WTC11 (cell line): ENCODE measurements at regions not wholly inside any gene's neighbourhood (a gene's known extent, or its start where the extent isn't known, plus 50 kb on each side); places are given as distances from the start of the nearest gene placed in this dataset.

Experiments used
- ATAC-seq: fragments of 200-7000 bp; cut with Tn5 transposase; 2 replicates; pipeline ENCODE4 v1.10.0; 2021; ENCODE audit warnings: mild to moderate bottlenecking, moderate library complexity
- CTCF ChIA-PET: fragments of 300-600 bp; sonication (Branson Sonifier 250); formaldehyde crosslinking; loops from one replicate; lab custom pipeline; 2021; ENCODE audit warnings: antibody characterized with exemption; lab: Charles Lee
- POLR2A ChIA-PET: fragments of 350-600 bp; sonication (Branson Sonifier 250); formaldehyde crosslinking; loops from one replicate; lab custom pipeline; 2021; ENCODE audit warnings: antibody characterized with exemption; lab: Charles Lee
- DNase-seq: peaks from one replicate; pipeline ENCODE4 v3.0.0; 2021; ENCODE audit warnings: low spot score
- H3K27ac Mint-ChIP-seq: 2 replicates; pipeline ENCODE4 v1.8.0; 2021; ENCODE audit warnings: mixed read lengths
- H3K27me3 Mint-ChIP-seq: 2 replicates; pipeline ENCODE4 v1.8.0; 2021; ENCODE audit warnings: low read depth, mild to moderate bottlenecking, moderate library complexity, mixed read lengths
- H3K36me3 Mint-ChIP-seq: 2 replicates; pipeline ENCODE4 v1.8.0; 2021; ENCODE audit warnings: mixed read lengths
- H3K4me1 Mint-ChIP-seq: 2 replicates; pipeline ENCODE4 v1.8.0; 2022; ENCODE audit warnings: mixed read lengths
- H3K4me3 Mint-ChIP-seq: 2 replicates; pipeline ENCODE4 v1.8.0; 2021; ENCODE audit warnings: mild to moderate bottlenecking, moderate library complexity, mixed read lengths
- H3K9me3 Mint-ChIP-seq: 2 replicates; pipeline ENCODE4 v1.8.0; 2021; ENCODE audit warnings: mixed read lengths
- CTCF ChIP-seq: fragments of 200-600 bp; IDR thresholded peaks from 2 replicates; pipeline ENCODE4 v1.8.0; 2022; ENCODE audit warnings: antibody characterized with exemption
- ELF4 ChIP-seq: sonication (generic); formaldehyde crosslinking; IDR thresholded peaks from 2 replicates; pipeline ENCODE4 v1.8.1; 2022; ENCODE audit warnings: low read depth, mild to moderate bottlenecking, moderate library complexity, missing genetic modification reagents
- EMX1 ChIP-seq: fragments of 250-450 bp; sonication (Bioruptor Pico); IDR thresholded peaks from 2 replicates; pipeline ENCODE4 v1.8.0; 2021; ENCODE audit warnings: mild to moderate bottlenecking
- ERG ChIP-seq: fragments of 250-450 bp; sonication (Bioruptor Pico); IDR thresholded peaks from 2 replicates; pipeline ENCODE4 v1.8.0; 2021; ENCODE audit warnings: mild to moderate bottlenecking
- GRHL2 ChIP-seq: fragments of 250-450 bp; sonication (Bioruptor Pico); IDR thresholded peaks from 2 replicates; pipeline ENCODE4 v1.8.0; 2022; ENCODE audit warnings: mild to moderate bottlenecking, moderate library complexity; ENCODE audit not compliant: insufficient replicate concordance, severe bottlenecking
- HMGA2 ChIP-seq: fragments of 250-450 bp; sonication (Bioruptor Pico); IDR thresholded peaks from 2 replicates; pipeline ENCODE4 v1.4.0; 2021; ENCODE audit warnings: mild to moderate bottlenecking, moderate library complexity
- IRF2 ChIP-seq: sonication (generic); formaldehyde crosslinking; IDR thresholded peaks from 2 replicates; pipeline ENCODE4 v1.8.0; 2022; ENCODE audit warnings: low read depth, missing genetic modification reagents, borderline replicate concordance
- JAZF1 ChIP-seq: fragments of 250-450 bp; sonication (Bioruptor Pico); IDR thresholded peaks from 2 replicates; pipeline ENCODE4 v1.9.0; 2021; ENCODE audit warnings: moderate library complexity, mild to moderate bottlenecking, inconsistent platforms
- MLX ChIP-seq: sonication (generic); formaldehyde crosslinking; IDR thresholded peaks from 2 replicates; pipeline ENCODE4 v1.8.1; 2023; ENCODE audit warnings: mild to moderate bottlenecking, missing genetic modification reagents, moderate library complexity
- NFATC4 ChIP-seq: fragments of 250-450 bp; sonication (Bioruptor Pico); IDR thresholded peaks from 2 replicates; pipeline ENCODE4 v1.9.0; 2021; ENCODE audit warnings: mild to moderate bottlenecking
- NFE2L1 ChIP-seq: sonication (generic); formaldehyde crosslinking; IDR thresholded peaks from 2 replicates; pipeline ENCODE4 v1.8.1; 2023; ENCODE audit warnings: missing genetic modification reagents
- NR3C1 ChIP-seq: sonication (generic); formaldehyde crosslinking; conservative IDR thresholded peaks from 2 replicates; pipeline ENCODE4 v1.8.1; 2023; ENCODE audit warnings: low read depth, mild to moderate bottlenecking, missing genetic modification reagents
- SMAD4 ChIP-seq: sonication (generic); formaldehyde crosslinking; IDR thresholded peaks from 2 replicates; pipeline ENCODE4 v1.8.0; 2022; ENCODE audit warnings: mild to moderate bottlenecking, missing genetic modification reagents
- TCF7 ChIP-seq: sonication (generic); formaldehyde crosslinking; IDR thresholded peaks from 2 replicates; pipeline ENCODE4 v1.8.0; 2022; ENCODE audit warnings: mild to moderate bottlenecking, low read depth, missing genetic modification reagents, moderate library complexity
- ZMAT4 ChIP-seq: fragments of 250-450 bp; sonication (Bioruptor Pico); IDR thresholded peaks from 2 replicates; pipeline ENCODE4 v1.9.0; 2021; ENCODE audit warnings: mild to moderate bottlenecking
- ZNF317 ChIP-seq: sonication (generic); formaldehyde crosslinking; IDR thresholded peaks from 2 replicates; pipeline ENCODE4 v1.8.1; 2023; ENCODE audit warnings: low read depth, mild to moderate bottlenecking, moderate library complexity, missing genetic modification reagents, borderline replicate concordance
- ZNF423 ChIP-seq: fragments of 250-450 bp; sonication (Bioruptor Pico); IDR thresholded peaks from 2 replicates; pipeline ENCODE4 v2.1.2; 2022; ENCODE audit warnings: mild to moderate bottlenecking, moderate library complexity
- ZNF671 ChIP-seq: fragments of 250-450 bp; sonication (Bioruptor Pico); IDR thresholded peaks from 2 replicates; pipeline ENCODE4 v1.8.0; 2021; ENCODE audit warnings: mild to moderate bottlenecking
- TF ChIP-seq, protein P1 (sequence below): sonication (generic); formaldehyde crosslinking; IDR thresholded peaks from 2 replicates; pipeline ENCODE4 v1.8.1; 2022; ENCODE audit warnings: missing genetic modification reagents, borderline replicate concordance
- TF ChIP-seq, protein P2 (sequence below): sonication (generic); formaldehyde crosslinking; IDR thresholded peaks from 2 replicates; pipeline ENCODE4 v1.8.1; 2022; ENCODE audit warnings: low read depth, missing genetic modification reagents, borderline replicate concordance
- TF ChIP-seq, protein P3 (sequence below): sonication (generic); formaldehyde crosslinking; conservative IDR thresholded peaks from 2 replicates; pipeline ENCODE4 v1.8.1; 2022; ENCODE audit warnings: mild to moderate bottlenecking, missing genetic modification reagents
- TF ChIP-seq, protein P4 (sequence below): sonication (generic); formaldehyde crosslinking; IDR thresholded peaks from 2 replicates; pipeline ENCODE4 v1.8.1; 2023; ENCODE audit warnings: mild to moderate bottlenecking, missing genetic modification reagents, moderate library complexity
- TF ChIP-seq, protein P5 (sequence below): sonication (generic); formaldehyde crosslinking; IDR thresholded peaks from 2 replicates; pipeline ENCODE4 v1.8.0; 2022; ENCODE audit warnings: mild to moderate bottlenecking, missing genetic modification reagents

- no peak overlapping the region for H3K4me3 Mint-ChIP-seq
- H3K4me1 Mint-ChIP-seq = peaks cover 7% of the 10 kb centered on the region; the same call in 1 of the 2 replicates
- no peak for TF ChIP-seq IRF2 (CRISPR knock-in tag)
- TF ChIP-seq GRHL2 (CRISPR knock-in tag) = no peak
- TF ChIP-seq EMX1 (CRISPR knock-in tag) = no peak
- TF ChIP-seq NFE2L1 (CRISPR knock-in tag) = no peak
- TF ChIP-seq, protein P1, sequence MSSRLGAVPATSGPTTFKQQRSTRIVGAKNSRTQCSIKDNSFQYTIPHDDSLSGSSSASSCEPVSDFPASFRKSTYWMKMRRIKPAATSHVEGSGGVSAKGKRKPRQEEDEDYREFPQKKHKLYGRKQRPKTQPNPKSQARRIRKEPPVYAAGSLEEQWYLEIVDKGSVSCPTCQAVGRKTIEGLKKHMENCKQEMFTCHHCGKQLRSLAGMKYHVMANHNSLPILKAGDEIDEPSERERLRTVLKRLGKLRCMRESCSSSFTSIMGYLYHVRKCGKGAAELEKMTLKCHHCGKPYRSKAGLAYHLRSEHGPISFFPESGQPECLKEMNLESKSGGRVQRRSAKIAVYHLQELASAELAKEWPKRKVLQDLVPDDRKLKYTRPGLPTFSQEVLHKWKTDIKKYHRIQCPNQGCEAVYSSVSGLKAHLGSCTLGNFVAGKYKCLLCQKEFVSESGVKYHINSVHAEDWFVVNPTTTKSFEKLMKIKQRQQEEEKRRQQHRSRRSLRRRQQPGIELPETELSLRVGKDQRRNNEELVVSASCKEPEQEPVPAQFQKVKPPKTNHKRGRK (CRISPR knock-in tag) = no peak
- no peak for TF ChIP-seq NR3C1 (CRISPR knock-in tag)
- TF ChIP-seq, protein P2, sequence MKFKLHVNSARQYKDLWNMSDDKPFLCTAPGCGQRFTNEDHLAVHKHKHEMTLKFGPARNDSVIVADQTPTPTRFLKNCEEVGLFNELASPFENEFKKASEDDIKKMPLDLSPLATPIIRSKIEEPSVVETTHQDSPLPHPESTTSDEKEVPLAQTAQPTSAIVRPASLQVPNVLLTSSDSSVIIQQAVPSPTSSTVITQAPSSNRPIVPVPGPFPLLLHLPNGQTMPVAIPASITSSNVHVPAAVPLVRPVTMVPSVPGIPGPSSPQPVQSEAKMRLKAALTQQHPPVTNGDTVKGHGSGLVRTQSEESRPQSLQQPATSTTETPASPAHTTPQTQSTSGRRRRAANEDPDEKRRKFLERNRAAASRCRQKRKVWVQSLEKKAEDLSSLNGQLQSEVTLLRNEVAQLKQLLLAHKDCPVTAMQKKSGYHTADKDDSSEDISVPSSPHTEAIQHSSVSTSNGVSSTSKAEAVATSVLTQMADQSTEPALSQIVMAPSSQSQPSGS (CRISPR knock-in tag) = no peak
- TF ChIP-seq ELF4 (CRISPR knock-in tag) = no peak
- no peak for TF ChIP-seq ZNF671 (CRISPR knock-in tag)
- TF ChIP-seq ZNF423 = no peak
- TF ChIP-seq HMGA2 (CRISPR knock-in tag) = no peak
- TF ChIP-seq, protein P3, sequence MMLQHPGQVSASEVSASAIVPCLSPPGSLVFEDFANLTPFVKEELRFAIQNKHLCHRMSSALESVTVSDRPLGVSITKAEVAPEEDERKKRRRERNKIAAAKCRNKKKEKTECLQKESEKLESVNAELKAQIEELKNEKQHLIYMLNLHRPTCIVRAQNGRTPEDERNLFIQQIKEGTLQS (CRISPR knock-in tag) = no peak
- TF ChIP-seq NFATC4 (CRISPR knock-in tag) = no peak
- TF ChIP-seq, protein P4, sequence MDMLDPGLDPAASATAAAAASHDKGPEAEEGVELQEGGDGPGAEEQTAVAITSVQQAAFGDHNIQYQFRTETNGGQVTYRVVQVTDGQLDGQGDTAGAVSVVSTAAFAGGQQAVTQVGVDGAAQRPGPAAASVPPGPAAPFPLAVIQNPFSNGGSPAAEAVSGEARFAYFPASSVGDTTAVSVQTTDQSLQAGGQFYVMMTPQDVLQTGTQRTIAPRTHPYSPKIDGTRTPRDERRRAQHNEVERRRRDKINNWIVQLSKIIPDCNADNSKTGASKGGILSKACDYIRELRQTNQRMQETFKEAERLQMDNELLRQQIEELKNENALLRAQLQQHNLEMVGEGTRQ (CRISPR knock-in tag) = no peak
- no peak for TF ChIP-seq ERG
- TF ChIP-seq MLX (CRISPR knock-in tag) = no peak
- no peak for TF ChIP-seq JAZF1 (CRISPR knock-in tag)
- DNase-seq (no peak), ATAC-seq (no peak)
- H3K27me3 Mint-ChIP-seq = no peaks in the 10 kb centered on the region
- H3K36me3 Mint-ChIP-seq = no peaks in the 10 kb centered on the region
- CTCF ChIA-PET = interaction anchor here (0.5 kb wide), 1 partner anchor 134 kb away, joined by 4 read pairs; no protein-coding TSS in a partner anchor
- H3K9me3 Mint-ChIP-seq = peaks cover 6% of the 10 kb centered on the region
- POLR2A ChIA-PET = no interaction called here
- H3K27ac Mint-ChIP-seq = no peak overlapping the region
Measured at GRCh38 chr4:176921256-176921655, 128.5 kb upstream of the VEGFC start.

- POLR2A ChIA-PET = no interaction called here
- H3K27me3 Mint-ChIP-seq = no peaks in the 10 kb centered on the region
- no peak for TF ChIP-seq ZNF317 (CRISPR knock-in tag)
- no peak for TF ChIP-seq ZMAT4 (CRISPR knock-in tag)
- TF ChIP-seq EMX1 (CRISPR knock-in tag) = no peak
- TF ChIP-seq SMAD4 (CRISPR knock-in tag) = no peak
- TF ChIP-seq, protein P5, sequence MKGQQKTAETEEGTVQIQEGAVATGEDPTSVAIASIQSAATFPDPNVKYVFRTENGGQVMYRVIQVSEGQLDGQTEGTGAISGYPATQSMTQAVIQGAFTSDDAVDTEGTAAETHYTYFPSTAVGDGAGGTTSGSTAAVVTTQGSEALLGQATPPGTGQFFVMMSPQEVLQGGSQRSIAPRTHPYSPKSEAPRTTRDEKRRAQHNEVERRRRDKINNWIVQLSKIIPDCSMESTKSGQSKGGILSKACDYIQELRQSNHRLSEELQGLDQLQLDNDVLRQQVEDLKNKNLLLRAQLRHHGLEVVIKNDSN (CRISPR knock-in tag) = no peak
- no peak for TF ChIP-seq NFE2L1 (CRISPR knock-in tag)
- TF ChIP-seq TCF7 (CRISPR knock-in tag) = no peak
- no peak for TF ChIP-seq CTCF
- no peaks in the 10 kb centered on the region for H3K36me3 Mint-ChIP-seq
- no peaks in the 10 kb centered on the region for H3K9me3 Mint-ChIP-seq
- ATAC-seq = no peak
- no peak overlapping the region for H3K4me3 Mint-ChIP-seq
- H3K27ac Mint-ChIP-seq = no peak overlapping the region
- no peak for DNase-seq
- CTCF ChIA-PET = no interaction called here
- H3K4me1 Mint-ChIP-seq = peaks cover 9% of the 10 kb centered on the region; the same call in 1 of the 2 replicates
Measured at GRCh38 chr4:176924238-176924637, 131.5 kb upstream of the VEGFC start.
